Neutrophil (primary cell): ENCODE measurements at regions not wholly inside any gene's neighbourhood (a gene's known extent, or its start where the extent isn't known, plus 50 kb on each side); places are given as distances from the start of the nearest gene placed in this dataset.

Experiments used
- H3K27ac ChIP-seq: fragments of 200-600 bp; sonication (generic); 2 replicates; pipeline ENCODE4 v1.5.1; 2016; ENCODE audit warnings: mild to moderate bottlenecking, moderate library complexity
- H3K27me3 ChIP-seq: fragments of 200-600 bp; sonication (generic); 2 replicates; pipeline ENCODE4 v1.6.0; 2016; ENCODE audit warnings: mild to moderate bottlenecking
- H3K36me3 ChIP-seq: fragments of 200-600 bp; sonication (generic); 2 replicates; pipeline ENCODE4 v1.5.1; 2017
- H3K4me1 ChIP-seq, 2 experiments: fragments of 200-600 bp in 1 of 2; sonication (generic) in 1 of 2; 1 replicate in 1 of 2; 2 replicates in 1 of 2; pipeline versions ENCODE4 v1.5.1 to v1.6.1; 2013 to 2016; ENCODE audit warnings: low read depth in 1 of 2, low read length in 1 of 2, mild to moderate bottlenecking in 1 of 2, moderate library complexity in 1 of 2; ENCODE audit not compliant: control insufficient read depth in 1 of 2, insufficient read depth in 1 of 2
- H3K4me3 ChIP-seq, 2 experiments: fragments of 200-600 bp in 1 of 2; sonication (generic) in 1 of 2; 1 replicate in 1 of 2; 2 replicates in 1 of 2; pipeline ENCODE4 v1.5.1; 2013 to 2016; ENCODE audit warnings: low read depth in 1 of 2, low read length in 1 of 2, mild to moderate bottlenecking in 1 of 2, moderate library complexity in 1 of 2
- H3K9me3 ChIP-seq: fragments of 200-600 bp; sonication (generic); 2 replicates; pipeline ENCODE4 v1.5.1; 2016
- TF ChIP-seq, protein P1 (sequence below): fragments of 200-600 bp; sonication (generic); IDR thresholded peaks from 2 replicates; pipeline ENCODE4 v1.5.1; 2016; ENCODE audit warnings: antibody characterized with exemption

DNA sequence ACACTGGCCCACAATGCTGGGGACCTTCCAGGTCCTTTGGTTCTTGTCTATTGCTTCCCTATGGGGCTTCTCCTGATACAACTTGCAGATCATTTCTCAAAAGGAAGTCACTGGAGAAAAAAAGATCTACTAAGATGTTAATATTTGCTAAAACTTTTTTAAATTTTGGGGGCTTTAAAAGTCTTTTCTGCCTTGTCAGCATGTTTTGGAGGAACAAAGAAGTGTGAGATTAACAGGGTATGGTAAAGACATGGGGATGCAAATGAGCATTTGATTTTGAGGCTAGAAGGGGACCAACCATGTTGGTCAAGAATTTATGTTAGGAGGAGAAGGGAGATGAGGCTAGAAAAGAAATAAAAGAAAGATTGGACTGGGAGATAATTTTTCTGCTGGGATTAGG is 515.4 kb downstream of the HTR7 start:
- Histone ChIP-seq H3K4me3 (no peak overlapping the region), H3K9me3 (no peaks in the 10 kb centered on the region), H3K27me3 (no peaks in the 10 kb centered on the region), H3K4me1 (no peaks in the 10 kb centered on the region), H3K27ac (no peak overlapping the region), H3K36me3 (no peaks in the 10 kb centered on the region)
- TF ChIP-seq, protein P1, sequence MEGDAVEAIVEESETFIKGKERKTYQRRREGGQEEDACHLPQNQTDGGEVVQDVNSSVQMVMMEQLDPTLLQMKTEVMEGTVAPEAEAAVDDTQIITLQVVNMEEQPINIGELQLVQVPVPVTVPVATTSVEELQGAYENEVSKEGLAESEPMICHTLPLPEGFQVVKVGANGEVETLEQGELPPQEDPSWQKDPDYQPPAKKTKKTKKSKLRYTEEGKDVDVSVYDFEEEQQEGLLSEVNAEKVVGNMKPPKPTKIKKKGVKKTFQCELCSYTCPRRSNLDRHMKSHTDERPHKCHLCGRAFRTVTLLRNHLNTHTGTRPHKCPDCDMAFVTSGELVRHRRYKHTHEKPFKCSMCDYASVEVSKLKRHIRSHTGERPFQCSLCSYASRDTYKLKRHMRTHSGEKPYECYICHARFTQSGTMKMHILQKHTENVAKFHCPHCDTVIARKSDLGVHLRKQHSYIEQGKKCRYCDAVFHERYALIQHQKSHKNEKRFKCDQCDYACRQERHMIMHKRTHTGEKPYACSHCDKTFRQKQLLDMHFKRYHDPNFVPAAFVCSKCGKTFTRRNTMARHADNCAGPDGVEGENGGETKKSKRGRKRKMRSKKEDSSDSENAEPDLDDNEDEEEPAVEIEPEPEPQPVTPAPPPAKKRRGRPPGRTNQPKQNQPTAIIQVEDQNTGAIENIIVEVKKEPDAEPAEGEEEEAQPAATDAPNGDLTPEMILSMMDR, result no peak

DNA sequence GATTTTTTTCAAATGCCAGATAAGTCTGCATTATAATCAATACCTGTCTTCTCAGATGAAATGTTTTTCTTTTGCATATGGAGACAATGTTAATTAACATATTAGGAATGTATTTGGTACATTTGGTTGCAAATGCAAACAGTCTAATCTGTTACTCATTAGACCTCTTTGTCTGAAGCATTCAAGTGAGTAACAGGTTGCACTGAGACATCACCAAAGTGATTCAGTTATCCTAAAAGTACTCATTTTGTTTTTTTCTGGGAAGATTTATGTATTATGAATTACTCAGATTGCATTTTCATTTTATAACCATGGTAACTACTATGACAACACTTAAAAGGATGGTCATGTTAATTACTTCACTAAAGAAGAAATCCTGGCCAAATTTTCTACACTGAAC is 513.6 kb downstream of the HTR7 start:
- no peak overlapping the region for H3K4me3 ChIP-seq
- H3K9me3 ChIP-seq, result no peaks in the 10 kb centered on the region
- TF ChIP-seq, protein P1, result no peak
- no peaks in the 10 kb centered on the region for H3K36me3 ChIP-seq
- H3K27me3 ChIP-seq, result no peaks in the 10 kb centered on the region
- no peak overlapping the region for H3K27ac ChIP-seq
- no peaks in the 10 kb centered on the region for H3K4me1 ChIP-seq

DNA sequence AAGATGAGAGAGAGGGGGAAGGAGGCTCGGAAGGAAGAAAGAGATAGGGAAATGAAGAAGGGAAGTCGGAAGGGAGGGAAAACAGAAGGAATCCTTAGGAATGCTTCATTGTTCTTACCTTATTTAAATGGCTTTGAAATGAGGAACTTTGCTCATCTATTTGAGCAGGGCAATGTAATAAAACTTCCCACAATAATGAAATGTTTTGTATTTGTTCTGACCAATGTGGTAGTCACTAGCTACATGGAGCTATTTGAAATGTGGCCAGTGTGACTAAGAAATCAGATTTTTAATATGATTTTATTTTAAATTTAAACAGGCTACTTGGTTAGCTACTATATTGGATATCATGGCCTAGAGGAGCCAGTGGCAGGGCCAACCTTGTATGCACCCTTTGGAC is 510.6 kb downstream of the HTR7 start:
- no peaks in the 10 kb centered on the region for H3K27me3 ChIP-seq
- no peak overlapping the region for H3K27ac ChIP-seq
- no peaks in the 10 kb centered on the region for H3K9me3 ChIP-seq
- TF ChIP-seq, protein P1, result no peak
- H3K36me3 ChIP-seq, result no peaks in the 10 kb centered on the region
- no peak overlapping the region for H3K4me3 ChIP-seq
- H3K4me1 ChIP-seq, result no peaks in the 10 kb centered on the region

DNA sequence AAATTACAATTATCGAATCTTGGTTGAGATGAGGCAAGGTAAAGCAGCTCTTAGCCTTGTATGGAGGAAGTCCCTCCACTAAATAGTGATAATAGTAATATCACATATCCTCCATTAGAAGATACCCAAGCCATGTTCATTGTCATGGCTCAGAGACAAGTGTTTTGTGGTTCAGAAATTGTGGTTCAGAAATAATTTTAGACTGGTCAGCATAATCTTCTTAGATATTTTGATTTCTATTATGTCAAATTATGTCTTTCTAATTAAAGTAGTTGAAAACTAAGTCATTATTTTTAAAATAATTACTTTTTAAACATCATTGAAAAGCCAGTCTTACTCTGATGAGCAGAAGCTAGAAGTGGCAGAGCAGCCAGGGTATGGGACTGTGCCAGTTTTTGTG is 507.7 kb downstream of the HTR7 start:
- no peak overlapping the region for H3K4me3 ChIP-seq
- TF ChIP-seq, protein P1, result no peak

DNA sequence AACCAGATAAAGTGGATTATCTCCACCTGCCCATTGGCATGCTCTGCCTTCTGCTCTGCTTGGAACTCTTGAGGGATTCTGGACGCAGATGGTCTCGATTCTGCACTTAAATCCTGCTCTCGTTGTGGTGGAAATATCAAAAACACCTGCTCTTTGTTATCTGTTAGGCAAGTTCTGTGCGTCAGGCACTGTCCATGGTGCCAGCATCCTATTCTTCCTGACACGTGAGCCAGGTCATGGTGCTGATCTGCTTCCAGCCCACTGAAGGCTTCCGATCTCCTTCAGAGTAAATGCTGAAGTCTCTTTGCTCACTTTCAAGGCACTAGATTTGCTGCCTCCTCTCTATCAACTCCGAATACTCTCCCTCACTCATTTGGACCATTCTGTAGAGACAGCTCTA is 505.6 kb downstream of the HTR7 start:
- TF ChIP-seq, protein P1, result no peak
- no peaks in the 10 kb centered on the region for H3K36me3 ChIP-seq

More for the DNA sequence above, 507.7 kb downstream of the HTR7 start:
- no peaks in the 10 kb centered on the region for H3K27me3 ChIP-seq
- H3K36me3 ChIP-seq, result no peaks in the 10 kb centered on the region
- no peaks in the 10 kb centered on the region for H3K9me3 ChIP-seq
- H3K27ac ChIP-seq, result no peak overlapping the region
- no peaks in the 10 kb centered on the region for H3K4me1 ChIP-seq

DNA sequence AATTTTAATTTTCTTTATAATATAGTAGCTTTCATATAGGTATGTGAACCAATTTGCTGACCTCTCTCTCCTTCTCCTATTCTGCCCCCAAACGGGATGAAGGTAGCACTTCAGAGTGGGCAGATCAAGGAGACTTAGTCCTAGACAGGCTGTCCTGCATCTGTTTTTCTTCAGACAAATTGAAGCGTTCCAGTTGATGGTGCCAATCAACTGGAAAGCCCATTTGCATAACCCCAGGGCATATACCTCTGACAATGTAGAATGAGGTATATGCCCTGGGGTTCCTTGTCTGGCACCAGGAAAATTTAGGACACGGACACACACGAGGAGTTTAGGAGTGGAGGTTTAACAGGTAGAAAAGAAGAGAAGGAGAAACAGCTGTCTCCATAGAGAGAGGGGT is 502.9 kb downstream of the HTR7 start:
- H3K36me3 ChIP-seq, result no peaks in the 10 kb centered on the region
- H3K27me3 ChIP-seq, result no peaks in the 10 kb centered on the region
- no peak overlapping the region for H3K27ac ChIP-seq
- H3K4me3 ChIP-seq, result no peak overlapping the region
- H3K9me3 ChIP-seq, result no peaks in the 10 kb centered on the region
- TF ChIP-seq, protein P1, result no peak
- H3K4me1 ChIP-seq, result no peaks in the 10 kb centered on the region

More for the DNA sequence above, 505.6 kb downstream of the HTR7 start:
- Histone ChIP-seq H3K4me3 (no peak overlapping the region), H3K9me3 (no peaks in the 10 kb centered on the region), H3K27me3 (no peaks in the 10 kb centered on the region), H3K27ac (no peak overlapping the region), H3K4me1 (no peaks in the 10 kb centered on the region)
